ENCODE measurements at regions not wholly inside any gene's neighbourhood (a gene's known extent, or its start where the extent isn't known, plus 50 kb on each side); places are given as distances from the start of the nearest gene placed in this dataset.

DNA sequence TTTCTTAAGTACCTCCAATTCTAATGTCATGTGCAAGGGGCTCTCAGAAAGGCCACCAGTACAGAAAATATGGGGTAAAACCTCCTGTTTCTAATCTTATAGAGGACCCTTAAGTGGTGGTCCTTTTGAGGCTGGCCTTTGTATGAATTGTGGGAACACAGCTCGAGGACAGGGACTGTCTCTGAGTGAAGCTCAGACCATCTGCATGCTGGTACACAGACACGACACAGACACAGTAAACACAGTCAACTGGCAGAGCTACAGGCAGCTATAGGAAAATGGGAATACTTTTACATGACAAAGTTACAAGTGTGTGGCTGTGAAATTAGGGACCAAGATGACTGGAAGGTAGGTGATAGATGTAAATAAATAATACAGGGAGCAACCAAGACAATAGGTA, 143.9 kb upstream of the PREP start:
- POLR2A ChIA-PET (ENCODE audit: low non-redundant PET) = no interaction called here
- no peak for DNase-seq (ENCODE audit: low spot score)
- TF ChIP-seq, protein P1, sequence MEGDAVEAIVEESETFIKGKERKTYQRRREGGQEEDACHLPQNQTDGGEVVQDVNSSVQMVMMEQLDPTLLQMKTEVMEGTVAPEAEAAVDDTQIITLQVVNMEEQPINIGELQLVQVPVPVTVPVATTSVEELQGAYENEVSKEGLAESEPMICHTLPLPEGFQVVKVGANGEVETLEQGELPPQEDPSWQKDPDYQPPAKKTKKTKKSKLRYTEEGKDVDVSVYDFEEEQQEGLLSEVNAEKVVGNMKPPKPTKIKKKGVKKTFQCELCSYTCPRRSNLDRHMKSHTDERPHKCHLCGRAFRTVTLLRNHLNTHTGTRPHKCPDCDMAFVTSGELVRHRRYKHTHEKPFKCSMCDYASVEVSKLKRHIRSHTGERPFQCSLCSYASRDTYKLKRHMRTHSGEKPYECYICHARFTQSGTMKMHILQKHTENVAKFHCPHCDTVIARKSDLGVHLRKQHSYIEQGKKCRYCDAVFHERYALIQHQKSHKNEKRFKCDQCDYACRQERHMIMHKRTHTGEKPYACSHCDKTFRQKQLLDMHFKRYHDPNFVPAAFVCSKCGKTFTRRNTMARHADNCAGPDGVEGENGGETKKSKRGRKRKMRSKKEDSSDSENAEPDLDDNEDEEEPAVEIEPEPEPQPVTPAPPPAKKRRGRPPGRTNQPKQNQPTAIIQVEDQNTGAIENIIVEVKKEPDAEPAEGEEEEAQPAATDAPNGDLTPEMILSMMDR (conservative IDR thresholded peaks at IDR 0.05; ENCODE audit: low read depth) = no peak
- H3K27ac ChIP-seq = no peak overlapping the region
- CTCF ChIA-PET = no interaction called here

- ChIA-PET CTCF (interaction anchor here (0.6 kb wide), 1 partner anchor 749 kb away, joined by 3 read pairs; no protein-coding TSS in a partner anchor), POLR2A (ENCODE audit: low non-redundant PET) (no interaction called here)
- DNase-seq (ENCODE audit: low spot score) = peak; percentile 57
- TF ChIP-seq, protein P1 (conservative IDR thresholded peaks at IDR 0.05; ENCODE audit: low read depth) = no peak
- no peak overlapping the region for H3K27ac ChIP-seq
Observed at GRCh38 chr6:105545947-105546731, 143.3 kb upstream of the PREP start.

DNA sequence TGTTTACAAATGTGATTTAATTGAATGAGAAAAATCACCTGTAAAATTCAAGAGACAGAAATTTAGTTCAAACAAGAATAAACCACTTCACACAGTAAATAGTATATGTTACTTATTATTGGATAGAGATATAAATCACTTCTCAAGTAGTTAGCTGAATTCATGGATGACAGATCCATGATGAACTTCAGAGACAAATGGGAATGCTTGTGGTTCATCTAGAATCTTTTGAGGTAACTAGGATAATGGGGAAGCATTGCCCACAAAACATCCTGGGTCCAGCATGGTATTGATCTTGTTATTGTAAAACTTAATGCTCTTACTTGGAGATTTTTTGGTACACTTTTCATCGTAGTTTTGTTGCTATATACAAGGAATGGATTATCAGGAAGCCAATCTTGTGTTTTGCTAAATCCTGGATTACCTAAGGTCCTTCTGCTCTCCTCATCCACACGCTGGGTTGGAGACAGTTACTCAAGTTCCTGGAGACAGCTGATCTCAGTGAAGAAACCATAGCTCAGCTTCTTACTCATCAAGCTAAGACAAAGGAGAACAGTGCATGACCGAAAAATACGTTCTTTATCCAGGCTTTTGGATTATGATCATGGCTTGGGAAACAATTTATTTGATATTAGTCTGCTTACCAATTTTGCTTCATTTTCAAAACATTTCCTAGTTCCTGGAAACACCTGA, 142.5 kb upstream of the PREP start:
- ChIA-PET POLR2A (ENCODE audit: low non-redundant PET) (no interaction called here), CTCF (no interaction called here)
- H3K27ac ChIP-seq = no peak overlapping the region
- TF ChIP-seq, protein P1 (conservative IDR thresholded peaks at IDR 0.05; ENCODE audit: low read depth) = no peak
- no peak for DNase-seq (ENCODE audit: low spot score)

DNA sequence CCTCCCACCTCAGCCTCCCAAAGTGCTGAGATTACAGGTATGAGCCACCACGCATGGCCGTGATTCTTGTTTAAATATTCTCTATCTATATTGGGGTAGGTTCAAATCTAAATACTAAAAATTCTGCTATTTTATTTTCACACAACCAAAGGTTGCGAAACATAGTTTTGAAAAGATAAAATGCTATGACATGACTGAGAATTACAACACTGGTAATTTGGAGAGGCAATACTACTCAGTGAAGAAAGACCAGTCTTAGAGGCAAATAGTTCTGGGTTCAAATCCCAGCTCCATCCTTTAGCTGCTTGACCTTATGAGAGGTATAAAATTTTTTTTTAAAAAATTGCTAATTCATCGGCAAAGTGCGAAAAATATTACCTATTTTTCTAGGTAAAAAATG, 137.0 kb upstream of the PREP start:
- TF ChIP-seq, protein P1 (conservative IDR thresholded peaks at IDR 0.05; ENCODE audit: low read depth) = no peak
- CTCF ChIA-PET = interaction anchor here (0.8 kb wide), 1 partner anchor 13 kb away, joined by 4 read pairs; no protein-coding TSS in a partner anchor
- DNase-seq (ENCODE audit: low spot score) = no peak
- H3K27ac ChIP-seq = no peak overlapping the region
- POLR2A ChIA-PET (ENCODE audit: low non-redundant PET) = no interaction called here

DNA sequence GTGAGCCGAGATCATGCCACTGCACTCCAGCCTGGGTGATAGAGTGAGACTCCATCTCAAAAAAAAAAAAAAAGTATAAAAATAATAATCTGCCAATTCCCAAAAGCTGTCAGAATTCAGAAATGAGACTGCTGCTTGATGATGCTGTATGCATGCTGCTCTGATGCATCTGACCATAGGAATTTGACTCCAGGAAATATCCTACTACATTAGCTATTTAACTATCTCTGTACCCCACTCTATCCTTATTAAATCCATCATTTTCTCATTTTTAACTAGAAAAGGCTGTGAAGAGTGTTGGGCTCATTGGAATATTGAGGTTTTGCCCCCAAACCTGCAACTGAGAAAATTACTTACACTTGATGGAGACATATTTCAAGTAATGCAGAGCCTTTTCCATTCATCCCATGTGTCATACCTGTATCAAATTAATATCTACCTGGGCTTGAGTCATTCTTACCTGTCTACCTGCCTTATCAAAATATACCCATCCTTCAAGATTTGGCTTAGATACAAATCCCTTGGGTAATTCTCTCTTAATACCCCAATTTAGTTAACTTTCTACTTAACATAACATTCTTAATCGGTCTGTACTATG, 135.2 kb upstream of the PREP start:
- TF ChIP-seq, protein P1 (conservative IDR thresholded peaks at IDR 0.05; ENCODE audit: low read depth) = no peak
- DNase-seq (ENCODE audit: low spot score) = no peak
- ChIA-PET POLR2A (ENCODE audit: low non-redundant PET) (interaction anchor here (0.7 kb wide), 1 partner anchor 356 kb away, joined by 6 read pairs; no protein-coding TSS in a partner anchor), CTCF (no interaction called here)
- peak overlapping the region; percentile 52; the same call in 1 of the 2 replicates for H3K27ac ChIP-seq

- POLR2A ChIA-PET (ENCODE audit: low non-redundant PET) = no interaction called here
- TF ChIP-seq, protein P1 (conservative IDR thresholded peaks at IDR 0.05; ENCODE audit: low read depth) = no peak
- DNase-seq (ENCODE audit: low spot score) = peak; percentile 82
- H3K27ac ChIP-seq = no peak overlapping the region
- CTCF ChIA-PET = no interaction called here
Observed at GRCh38 chr6:105536961-105537360, 134.1 kb upstream of the PREP start.
